Endothelial cell of umbilical vein (primary cell): ENCODE measurements at regions not wholly inside any gene's neighbourhood (a gene's known extent, or its start where the extent isn't known, plus 50 kb on each side); places are given as distances from the start of the nearest gene placed in this dataset.

ENCODE experiments used
- BruUV-seq: library from RNA; stranded (reverse); fragments of 400-500 nt; replicated peaks from 2 replicates; lab custom pipeline; 2021; lab: Mats Ljungman, UMichigan
- CTCF ChIA-PET: fragments of 300-600, 350-600 bp; sonication (Branson Sonifier 250); formaldehyde crosslinking; loops from one replicate; lab custom pipeline; 2021; ENCODE audit warnings: antibody characterized with exemption, inconsistent platforms; lab: Charles Lee
- POLR2A ChIA-PET: fragments of 300-600, 350-600 bp; sonication (Branson Sonifier 250); formaldehyde crosslinking; loops from one replicate; lab custom pipeline; 2021; ENCODE audit warnings: antibody characterized with exemption, inconsistent platforms; lab: Charles Lee
- DNase-seq: peaks from one replicate; pipeline ENCODE4 v3.0.0-alpha.2; 2011; ENCODE audit warnings: low read depth, low spot score
- FAIRE-seq: peaks from 2 replicates; lab custom pipeline; 2011; peaks lifted over from hg19 to GRCh38; lab: Jason Lieb, UNC
- H2AFZ ChIP-seq: 2 replicates; pipeline ENCODE4 v1.6.0; 2012; ENCODE audit warnings: low read depth, low read length, control low read depth, inconsistent platforms
- H3K27ac ChIP-seq: 2 replicates; pipeline ENCODE4 v1.5.1; 2011; ENCODE audit warnings: low read depth, mild to moderate bottlenecking, control low read depth, low read length, moderate library complexity; ENCODE audit not compliant: insufficient read depth
- H3K27me3 ChIP-seq, 2 experiments: 2 replicates each; pipeline versions ENCODE4 v1.6.0 to v1.6.1; 2011; ENCODE audit warnings: low read length in 2 of 2, mixed read lengths in 1 of 2; ENCODE audit not compliant: control insufficient read depth in 2 of 2, insufficient read depth in 2 of 2
- H3K36me3 ChIP-seq, 2 experiments: 2 replicates in 1 of 2; 3 replicates in 1 of 2; pipeline ENCODE4 v1.5.1; 2011; ENCODE audit warnings: low read length in 2 of 2, mild to moderate bottlenecking in 1 of 2, moderate library complexity in 1 of 2; ENCODE audit not compliant: control insufficient read depth in 2 of 2, insufficient read depth in 2 of 2; ENCODE audit errors: extremely low read depth in 1 of 2
- H3K4me1 ChIP-seq: 3 replicates; pipeline ENCODE4 v1.5.1; 2011; ENCODE audit warnings: mild to moderate bottlenecking, low read length; ENCODE audit not compliant: control insufficient read depth, insufficient read depth; ENCODE audit errors: extremely low read depth
- H3K4me2 ChIP-seq: 2 replicates; pipeline ENCODE4 v1.6.1; 2011; ENCODE audit warnings: low read length, control low read depth, mixed read lengths; ENCODE audit not compliant: insufficient read depth
- H3K4me3 ChIP-seq, 3 experiments: fragments of 200-600 bp in 1 of 3; sonication (generic), shearing (Covaris generic) in 1 of 3; replicated peaks in 1 of 3; 2 replicates each; pipeline ENCODE4 v1.5.1; 2011 to 2016; ENCODE audit warnings: control low read depth in 3 of 3, low read length in 3 of 3, mild to moderate bottlenecking in 2 of 3, inconsistent platforms in 1 of 3, low read depth in 1 of 3, moderate library complexity in 1 of 3; ENCODE audit not compliant: insufficient read depth in 1 of 3
- H3K79me2 ChIP-seq: 2 replicates; pipeline ENCODE4 v1.6.0; 2012; ENCODE audit warnings: low read length, inconsistent platforms; ENCODE audit not compliant: control insufficient read depth, insufficient read depth
- H3K9ac ChIP-seq: replicated peaks from 2 replicates; pipeline ENCODE3; 2011; ENCODE audit warnings: low read length, control low read depth; ENCODE audit not compliant: insufficient read depth; ENCODE audit errors: extremely low read depth
- H3K9me1 ChIP-seq: replicated peaks from 3 replicates; pipeline ENCODE4 v1.6.0; 2011; ENCODE audit warnings: mild to moderate bottlenecking, low read length; ENCODE audit not compliant: control insufficient read depth, insufficient read depth; ENCODE audit errors: extremely low read depth
- H3K9me3 ChIP-seq: replicated peaks from 2 replicates; pipeline ENCODE4 v1.5.1; 2012; ENCODE audit warnings: low read length, inconsistent platforms; ENCODE audit not compliant: control insufficient read depth, insufficient read depth
- H4K20me1 ChIP-seq: replicated peaks from 2 replicates; pipeline ENCODE3; 2011; ENCODE audit warnings: mild to moderate bottlenecking, low read length; ENCODE audit not compliant: control insufficient read depth, insufficient read depth; ENCODE audit errors: extremely low read depth
- CTCF ChIP-seq, 2 donors: IDR thresholded peaks; 1 replicate in 1 of 2; 2 replicates in 1 of 2; pipeline ENCODE4 v1.5.1; 2011; ENCODE audit warnings: low read length in 2 of 2, mild to moderate bottlenecking in 2 of 2, moderate library complexity in 2 of 2, control low read depth in 1 of 2, inconsistent platforms in 1 of 2, low read depth in 1 of 2; ENCODE audit not compliant: insufficient read depth in 1 of 2; ENCODE audit errors: extremely low read depth in 1 of 2
- EZH2 ChIP-seq: IDR thresholded peaks from 2 replicates; pipeline ENCODE4 v1.6.1; 2012; ENCODE audit warnings: borderline replicate concordance, low read depth, mild to moderate bottlenecking, moderate library complexity, low read length, inconsistent platforms; ENCODE audit not compliant: severe bottlenecking
- FOS ChIP-seq: IDR thresholded peaks from 2 replicates; pipeline ENCODE4 v1.6.1; 2011; ENCODE audit warnings: mild to moderate bottlenecking, low read length, moderate library complexity, borderline replicate concordance; ENCODE audit not compliant: insufficient read depth
- GATA2 ChIP-seq: IDR thresholded peaks from 2 replicates; pipeline ENCODE4 v1.7.0; 2011; ENCODE audit warnings: low read depth, mild to moderate bottlenecking, moderate library complexity, mixed read lengths, low read length; ENCODE audit not compliant: insufficient read length, insufficient read depth
- JUN ChIP-seq: IDR thresholded peaks from 2 replicates; pipeline ENCODE4 v1.6.1; 2011; ENCODE audit warnings: borderline replicate concordance, low read depth; ENCODE audit not compliant: insufficient read length, insufficient read depth
- MAX ChIP-seq: IDR thresholded peaks from 2 replicates; pipeline ENCODE4 v1.6.1; 2011; ENCODE audit not compliant: insufficient read depth, insufficient read length
- MYC ChIP-seq: IDR thresholded peaks from one replicate; pipeline ENCODE4 v1.6.1; 2011; ENCODE audit warnings: mild to moderate bottlenecking, low read depth, low read length
- POLR2A ChIP-seq: IDR thresholded peaks from 2 replicates; pipeline ENCODE4 v1.6.1; 2012; ENCODE audit warnings: low read depth, mild to moderate bottlenecking, control low read depth, low read length
- POLR2AphosphoS5 ChIP-seq: IDR thresholded peaks from 2 replicates; pipeline ENCODE4 v1.6.1; 2012; ENCODE audit warnings: low read depth, mild to moderate bottlenecking, control low read depth, low read length, moderate library complexity; ENCODE audit not compliant: insufficient read depth
- dilution Hi-C: fragments of 300-500 bp; cut with MboI; formaldehyde crosslinking; loops from one replicate; pipeline ENCODE4 v1.15.0; 2019; ENCODE audit warnings: low sequenced_read_pairs; ENCODE audit not compliant: extremely low pct_ligation_motif_present
- intact Hi-C: fragments of 100-400 bp; cut with micrococcal nuclease; formaldehyde crosslinking; loops from one replicate; pipeline ENCODE4 v1.10.0; 2022

DNA sequence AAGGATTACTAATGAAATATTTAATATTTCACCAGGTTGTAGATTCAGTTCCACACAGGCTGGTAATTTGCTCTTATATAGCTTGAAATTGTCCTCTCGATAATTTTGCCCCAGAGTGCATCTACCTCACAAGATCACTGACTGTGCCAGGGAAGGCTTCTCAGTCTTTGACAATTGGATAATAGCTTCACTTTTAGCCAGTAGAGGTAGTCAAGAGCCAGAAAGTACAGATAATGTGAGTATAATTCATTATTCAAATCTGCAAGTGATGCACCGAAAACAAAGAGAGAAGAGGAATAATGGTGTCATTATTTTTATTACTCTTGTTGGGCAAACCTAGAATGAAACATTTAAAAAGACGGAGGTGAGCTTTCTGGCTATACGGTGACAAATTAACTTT, 292.8 kb downstream of the EN1 start:
- Histone ChIP-seq H3K79me2 (no peaks in the 10 kb centered on the region), H3K27ac (no peak overlapping the region), H3K9me1 (no peaks in the 10 kb centered on the region), H3K4me2 (no peak overlapping the region), H3K27me3 (no peaks in the 10 kb centered on the region), H3K4me3 (no peak overlapping the region), H2AFZ (no peak overlapping the region), H4K20me1 (no peaks in the 10 kb centered on the region), H3K36me3 (no peaks in the 10 kb centered on the region), H3K9me3 (peaks cover 4% of the 10 kb centered on the region), H3K9ac (no peak overlapping the region), H3K4me1 (no peaks in the 10 kb centered on the region)
- FAIRE-seq (no peak), DNase-seq (no peak)
- TF ChIP-seq POLR2AphosphoS5 (no peak), FOS (no peak), CTCF (IDR thresholded peaks at IDR 0.05; ENCODE audit: extremely low read depth in 1 of 2, insufficient read depth in 1 of 2, low read depth in 1 of 2, low read length in 2 of 2) (no peak), JUN (no peak), EZH2 (no peak), MAX (no peak), MYC (no peak), POLR2A (no peak), GATA2 (no peak)
- BruUV-seq, result no TSS peak
- intact Hi-C loops (no loop called here), dilution Hi-C loops (no loop called here)
- ChIA-PET CTCF (no interaction called here), POLR2A (no interaction called here)
